Spleen (tissue), 11 donors: ENCODE measurements at regions not wholly inside any gene's neighbourhood (a gene's known extent, or its start where the extent isn't known, plus 50 kb on each side); places are given as distances from the start of the nearest gene placed in this dataset.

Source experiments
- DNase-seq: peaks from one replicate; pipeline ENCODE4 v3.0.0-alpha.2; 2020
- H3K27ac ChIP-seq, 8 donors: fragments of 200-600 bp; sonication (generic) in 7 of 8; 1 replicate in 4 of 8; 2 replicates in 4 of 8; pipeline versions ENCODE4 v1.5.0 to v1.8.0; 2016 to 2021; ENCODE audit warnings: inconsistent platforms in 4 of 8, mild to moderate bottlenecking in 4 of 8, moderate library complexity in 1 of 8
- H3K27me3 ChIP-seq, 7 donors: fragments of 200-600 bp; sonication (generic) in 6 of 7; replicated peaks in 1 of 7; 1 replicate in 4 of 7; 2 replicates in 3 of 7; pipeline versions ENCODE4 v1.5.0 to v1.8.0; 2016 to 2021; ENCODE audit warnings: inconsistent platforms in 3 of 7, mild to moderate bottlenecking in 1 of 7
- H3K36me3 ChIP-seq, 6 donors: fragments of 200-600 bp; sonication (generic) in 5 of 6; 1 replicate in 4 of 6; 2 replicates in 2 of 6; pipeline versions ENCODE4 v1.5.0 to v1.8.0; 2016 to 2021; ENCODE audit warnings: inconsistent platforms in 2 of 6
- H3K4me1 ChIP-seq, 6 donors: fragments of 200-600 bp; sonication (generic) in 5 of 6; 1 replicate in 3 of 6; 2 replicates in 3 of 6; pipeline versions ENCODE4 v1.5.0 to v1.8.0; 2016 to 2021; ENCODE audit warnings: inconsistent platforms in 3 of 6
- H3K4me3 ChIP-seq, 8 donors: fragments of 200-600 bp; sonication (generic) in 7 of 8; 1 replicate in 4 of 8; 2 replicates in 4 of 8; pipeline versions ENCODE4 v1.5.0 to v1.8.0; 2016 to 2021; ENCODE audit warnings: inconsistent platforms in 4 of 8, mild to moderate bottlenecking in 4 of 8, moderate library complexity in 2 of 8
- H3K9me3 ChIP-seq, 8 donors: fragments of 200-600 bp; sonication (generic) in 7 of 8; 1 replicate in 4 of 8; 2 replicates in 4 of 8; pipeline versions ENCODE4 v1.5.0 to v1.8.0; 2016 to 2021; ENCODE audit warnings: inconsistent platforms in 4 of 8
- POLR2A ChIP-seq, 3 donors: fragments of 450-650 bp; IDR thresholded peaks; one replicate each; pipeline ENCODE4 v1.5.1; 2017; ENCODE audit warnings: antibody characterized with exemption in 3 of 3, mild to moderate bottlenecking in 1 of 3
- POLR2AphosphoS5 ChIP-seq, 3 donors: sonication (generic); formaldehyde crosslinking; IDR thresholded peaks; one replicate each; pipeline ENCODE4 v1.5.1; 2017; ENCODE audit warnings: antibody characterized with exemption in 3 of 3
- WGBS, 5 donors: extraction: QIAGEN DNeasy Blood & Tissue Kit in 3 of 5; methylation state at CpG; one replicate each; pipeline versions ENCODE4 v1.1.5 to v1.1.7; 2013 to 2018; 5-methylcytosine and 5-hydroxymethylcytosine counted together
- intact Hi-C: fragments of 100-400 bp; cut with DNase I; formaldehyde crosslinking; loops from one replicate; pipeline ENCODE4 v1.15.0; 2023; ENCODE audit warnings: low total_unique reads
- TF ChIP-seq, protein P1 (sequence below), 11 experiments: fragments of 200-600 bp in 7 of 11; fragments of 450-650 bp in 4 of 11; sonication (generic) in 4 of 11; IDR thresholded peaks in 8 of 11; conservative IDR thresholded peaks in 3 of 11; 1 replicate in 7 of 11; 2 replicates in 4 of 11; pipeline versions ENCODE4 v1.4.0 to v1.8.0; 2016 to 2021; ENCODE audit warnings: antibody characterized with exemption in 11 of 11, inconsistent platforms in 4 of 11, mild to moderate bottlenecking in 1 of 11
- donor health status: healthy with polysubstance abuse.
- donor health status: DM: no; HTN: no; CAD: no; lungs with moderate emphysema.
- donor health status: DM: no; HTN: no; CAD: no.
- donor health status: Bipolar disorder and iron deficiency.
- donor health status: healthy.
- donor health status: DM: no; HTN: no; CAD: no.
- donor health status: DM: yes; HTN: yes; CAD: no.

DNA sequence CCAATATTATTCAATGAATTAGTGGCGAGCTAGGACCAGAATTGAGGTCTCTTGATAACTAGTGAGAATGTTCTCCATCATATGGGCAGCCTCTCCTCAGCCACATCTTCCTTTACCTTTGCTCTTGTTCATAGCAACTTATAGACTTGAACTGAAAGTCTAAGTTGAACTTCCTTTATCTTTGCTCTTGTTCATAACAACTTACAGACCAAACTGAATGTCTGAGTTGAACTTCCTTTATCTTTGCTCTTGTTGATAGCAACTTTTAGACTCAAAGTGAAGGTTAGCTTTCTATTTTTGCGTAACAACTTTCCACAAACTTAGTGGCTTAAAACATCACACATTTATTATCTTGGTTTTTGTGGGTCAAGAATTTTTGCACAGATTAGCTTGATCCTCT, 146.4 kb upstream of the C9orf72 start:
- Histone ChIP-seq H3K9me3 (no peaks in the 10 kb centered on the region), H3K4me1 (peaks cover 0 to 9% (median 6%) of the 10 kb centered on the region in 6 donors), H3K27ac (no peak overlapping the region), H3K4me3 (no peak overlapping the region), H3K36me3 (no peaks in the 10 kb centered on the region), H3K27me3 (peaks cover 0 to 23% (median 0%) of the 10 kb centered on the region in 7 donors)
- no peak for TF ChIP-seq POLR2A (IDR thresholded peaks at IDR 0.05)
- TF ChIP-seq, protein P1, sequence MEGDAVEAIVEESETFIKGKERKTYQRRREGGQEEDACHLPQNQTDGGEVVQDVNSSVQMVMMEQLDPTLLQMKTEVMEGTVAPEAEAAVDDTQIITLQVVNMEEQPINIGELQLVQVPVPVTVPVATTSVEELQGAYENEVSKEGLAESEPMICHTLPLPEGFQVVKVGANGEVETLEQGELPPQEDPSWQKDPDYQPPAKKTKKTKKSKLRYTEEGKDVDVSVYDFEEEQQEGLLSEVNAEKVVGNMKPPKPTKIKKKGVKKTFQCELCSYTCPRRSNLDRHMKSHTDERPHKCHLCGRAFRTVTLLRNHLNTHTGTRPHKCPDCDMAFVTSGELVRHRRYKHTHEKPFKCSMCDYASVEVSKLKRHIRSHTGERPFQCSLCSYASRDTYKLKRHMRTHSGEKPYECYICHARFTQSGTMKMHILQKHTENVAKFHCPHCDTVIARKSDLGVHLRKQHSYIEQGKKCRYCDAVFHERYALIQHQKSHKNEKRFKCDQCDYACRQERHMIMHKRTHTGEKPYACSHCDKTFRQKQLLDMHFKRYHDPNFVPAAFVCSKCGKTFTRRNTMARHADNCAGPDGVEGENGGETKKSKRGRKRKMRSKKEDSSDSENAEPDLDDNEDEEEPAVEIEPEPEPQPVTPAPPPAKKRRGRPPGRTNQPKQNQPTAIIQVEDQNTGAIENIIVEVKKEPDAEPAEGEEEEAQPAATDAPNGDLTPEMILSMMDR (IDR thresholded peaks at IDR 0.05 in 8 of 11, conservative IDR thresholded peaks at IDR 0.05 in 3 of 11) = no peak
- no peak for TF ChIP-seq POLR2AphosphoS5 (IDR thresholded peaks at IDR 0.05)
- 75 to 89% (median 83%) methylated on average over 2 of the region's 2 CpGs for WGBS, 5 donors
- no peak for DNase-seq
- intact Hi-C loops = no loop called here

DNA sequence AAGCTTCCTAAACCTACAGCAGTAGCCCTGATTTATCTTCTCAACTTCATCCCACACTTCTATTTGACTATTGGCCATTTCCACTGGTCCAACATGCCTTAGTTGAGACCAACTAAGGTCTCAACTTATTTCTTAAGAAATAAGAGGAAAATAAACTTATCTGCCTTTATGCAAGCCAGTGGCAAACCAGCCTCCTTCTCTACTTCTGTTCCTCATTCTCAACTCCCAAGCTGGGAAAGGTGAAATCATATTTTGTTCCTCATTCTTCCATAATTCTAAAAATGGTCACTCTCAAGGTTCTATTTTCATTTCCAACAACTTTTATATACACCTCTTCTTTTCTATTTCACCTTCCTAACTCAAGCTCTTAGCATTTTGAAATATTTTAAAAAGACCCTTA, 149.6 kb upstream of the C9orf72 start:
- Histone ChIP-seq H3K27ac (no peak overlapping the region), H3K27me3 (peaks cover 0 to 16% (median 0%) of the 10 kb centered on the region in 7 donors), H3K4me3 (no peak overlapping the region), H3K9me3 (no peaks in the 10 kb centered on the region), H3K4me1 (peaks cover 0 to 15% (median 6%) of the 10 kb centered on the region in 6 donors), H3K36me3 (no peaks in the 10 kb centered on the region)
- intact Hi-C loops = no loop called here
- DNase-seq = no peak
- TF ChIP-seq POLR2AphosphoS5 (IDR thresholded peaks at IDR 0.05) (no peak), POLR2A (IDR thresholded peaks at IDR 0.05) (no peak)
- TF ChIP-seq, protein P1 (IDR thresholded peaks at IDR 0.05 in 8 of 11, conservative IDR thresholded peaks at IDR 0.05 in 3 of 11) = no peak

GRCh38 chr9:27726244-27727081, 153.2 kb upstream of the C9orf72 start:
- H3K36me3 ChIP-seq = no peaks in the 10 kb centered on the region
- peaks cover 0 to 15% (median 6%) of the 10 kb centered on the region in 6 donors for H3K4me1 ChIP-seq
- peaks cover 0 to 16% (median 0%) of the 10 kb centered on the region in 7 donors for H3K27me3 ChIP-seq
- no peak overlapping the region for H3K27ac ChIP-seq
- DNase-seq = no peak
- TF ChIP-seq, protein P1 (IDR thresholded peaks at IDR 0.05 in 8 of 11, conservative IDR thresholded peaks at IDR 0.05 in 3 of 11) = peak; percentile 26 to 73 (median 65)
- no peak for TF ChIP-seq POLR2A (IDR thresholded peaks at IDR 0.05)
- H3K9me3 ChIP-seq = no peaks in the 10 kb centered on the region
- 1 to 7% (median 6%) methylated on average over 4 of the region's 4 CpGs for WGBS, 5 donors
- intact Hi-C loops = loop anchor here (2.0 kb wide), 1 partner anchor 344 kb away; no protein-coding TSS in a partner anchor
- no peak overlapping the region for H3K4me3 ChIP-seq

DNA sequence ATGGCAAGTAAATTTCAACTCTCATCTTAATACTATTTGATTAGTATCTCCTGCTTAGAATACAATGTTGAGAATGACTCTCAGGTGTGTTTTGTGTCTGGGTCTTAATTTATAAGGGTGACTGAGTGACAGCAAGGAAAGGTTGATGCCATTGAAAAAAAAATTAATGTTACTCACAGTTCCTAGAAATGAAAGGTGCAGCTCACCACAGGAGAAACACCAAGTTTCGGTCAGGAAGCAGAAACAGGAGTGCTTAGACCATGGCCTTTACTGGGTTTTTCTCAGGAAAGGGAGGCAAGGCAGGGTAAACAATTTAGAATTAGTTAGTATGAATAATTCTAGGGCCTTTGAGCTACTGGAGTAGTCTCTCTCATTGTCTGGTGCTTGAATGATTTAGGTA, 159.2 kb upstream of the C9orf72 start:
- DNase-seq = no peak
- TF ChIP-seq POLR2AphosphoS5 (IDR thresholded peaks at IDR 0.05) (no peak), POLR2A (IDR thresholded peaks at IDR 0.05) (no peak)
- TF ChIP-seq, protein P1 (IDR thresholded peaks at IDR 0.05 in 8 of 11, conservative IDR thresholded peaks at IDR 0.05 in 3 of 11) = no peak
- no peaks in the 10 kb centered on the region for H3K27me3 ChIP-seq
- H3K36me3 ChIP-seq = no peaks in the 10 kb centered on the region
- H3K4me3 ChIP-seq = no peak overlapping the region
- H3K27ac ChIP-seq = no peak overlapping the region
- intact Hi-C loops = no loop called here
- 75 to 94% (median 87%) methylated on average over 1 of the region's 1 CpG for WGBS, 5 donors
- H3K4me1 ChIP-seq = no peaks in the 10 kb centered on the region
- H3K9me3 ChIP-seq = peaks cover 0 to 16% (median 8%) of the 10 kb centered on the region in 8 donors
